Brain microvascular endothelial cell (primary cell): ENCODE measurements at regions not wholly inside any gene's neighbourhood (a gene's known extent, or its start where the extent isn't known, plus 50 kb on each side); places are given as distances from the start of the nearest gene placed in this dataset.

ENCODE experiments used
- DNase-seq: peaks from one replicate; pipeline ENCODE4 v3.0.0-alpha.2; 2020
- H3K27ac ChIP-seq: fragments of 250-450 bp; sonication (Bioruptor Pico); 2 replicates; pipeline ENCODE4 v1.5.1; 2020; ENCODE audit warnings: mild to moderate bottlenecking, moderate library complexity
- H3K27me3 ChIP-seq: fragments of 250-450 bp; sonication (Bioruptor Pico); replicated peaks from 2 replicates; pipeline ENCODE4 v1.5.1; 2020; ENCODE audit warnings: mild to moderate bottlenecking
- H3K36me3 ChIP-seq: fragments of 250-450 bp; sonication (Bioruptor Pico); replicated peaks from 2 replicates; pipeline ENCODE4 v1.5.1; 2020; ENCODE audit warnings: mild to moderate bottlenecking
- H3K4me3 ChIP-seq: 2 replicates; pipeline ENCODE4 v1.5.1; 2011; ENCODE audit warnings: low read depth, mild to moderate bottlenecking, control low read depth, low read length, moderate library complexity
- CTCF ChIP-seq: IDR thresholded peaks from 2 replicates; pipeline ENCODE4 v1.5.1; 2011; ENCODE audit warnings: low read depth, mild to moderate bottlenecking, moderate library complexity, low read length, control low read depth, inconsistent platforms; ENCODE audit errors: missing control alignments
- in situ Hi-C: cut with HindIII; loops from 2 replicates; pipeline ENCODE4 v1.10.0; 2017; ENCODE audit warnings: low sequenced_read_pairs, low pct_ligation_motif_present

- Histone ChIP-seq H3K27me3 (no peaks in the 10 kb centered on the region), H3K36me3 (no peaks in the 10 kb centered on the region), H3K27ac (no peak overlapping the region), H3K4me3 (no peak overlapping the region)
- TF ChIP-seq CTCF: no peak
- DNase-seq: no peak
- in situ Hi-C loops: no loop called here
Measured at GRCh38 chr4:35493977-35494376, 750.3 kb downstream of the ARAP2 start.

GRCh38 chr4:35494955-35495354, 749.4 kb downstream of the ARAP2 start:
- in situ Hi-C loops: no loop called here
- no peak overlapping the region for H3K27ac ChIP-seq

GRCh38 chr4:35500812-35501211, 743.5 kb downstream of the ARAP2 start:
- Histone ChIP-seq H3K27me3 (no peaks in the 10 kb centered on the region), H3K4me3 (no peak overlapping the region), H3K27ac (no peak overlapping the region), H3K36me3 (no peaks in the 10 kb centered on the region)
- DNase-seq: no peak
- in situ Hi-C loops: no loop called here
- TF ChIP-seq CTCF: no peak

More at GRCh38 chr4:35494955-35495354, 749.4 kb downstream of the ARAP2 start:
- no peak for TF ChIP-seq CTCF
- H3K27me3 ChIP-seq: no peaks in the 10 kb centered on the region
- H3K4me3 ChIP-seq: no peak overlapping the region
- no peaks in the 10 kb centered on the region for H3K36me3 ChIP-seq
- no peak for DNase-seq

- Histone ChIP-seq H3K27ac (no peak overlapping the region), H3K4me3 (no peak overlapping the region), H3K27me3 (no peaks in the 10 kb centered on the region), H3K36me3 (no peaks in the 10 kb centered on the region)
- DNase-seq: no peak
- in situ Hi-C loops: no loop called here
- TF ChIP-seq CTCF: no peak
Measured at GRCh38 chr4:35503435-35503834, 740.9 kb downstream of the ARAP2 start.

GRCh38 chr4:35506161-35506560, 738.2 kb downstream of the ARAP2 start:
- TF ChIP-seq CTCF: no peak
- DNase-seq: no peak
- in situ Hi-C loops: no loop called here
- Histone ChIP-seq H3K27ac (no peak overlapping the region), H3K27me3 (no peaks in the 10 kb centered on the region), H3K36me3 (no peaks in the 10 kb centered on the region), H3K4me3 (no peak overlapping the region)

- in situ Hi-C loops: no loop called here
- Histone ChIP-seq H3K27ac (no peak overlapping the region), H3K4me3 (no peak overlapping the region), H3K36me3 (no peaks in the 10 kb centered on the region), H3K27me3 (no peaks in the 10 kb centered on the region)
- no peak for TF ChIP-seq CTCF
- no peak for DNase-seq
Measured at GRCh38 chr4:35511851-35512250, 732.5 kb downstream of the ARAP2 start.
